GM21786 (cell line): ENCODE measurements at regions not wholly inside any gene's neighbourhood (a gene's known extent, or its start where the extent isn't known, plus 50 kb on each side); places are given as distances from the start of the nearest gene placed in this dataset.

Experiments
- ATAC-seq: cut with Tn5 transposase; IDR thresholded peaks from one replicate; pipeline ENCODE4 v1.9.1; 2021; ENCODE audit not compliant: unreplicated experiment

DNA sequence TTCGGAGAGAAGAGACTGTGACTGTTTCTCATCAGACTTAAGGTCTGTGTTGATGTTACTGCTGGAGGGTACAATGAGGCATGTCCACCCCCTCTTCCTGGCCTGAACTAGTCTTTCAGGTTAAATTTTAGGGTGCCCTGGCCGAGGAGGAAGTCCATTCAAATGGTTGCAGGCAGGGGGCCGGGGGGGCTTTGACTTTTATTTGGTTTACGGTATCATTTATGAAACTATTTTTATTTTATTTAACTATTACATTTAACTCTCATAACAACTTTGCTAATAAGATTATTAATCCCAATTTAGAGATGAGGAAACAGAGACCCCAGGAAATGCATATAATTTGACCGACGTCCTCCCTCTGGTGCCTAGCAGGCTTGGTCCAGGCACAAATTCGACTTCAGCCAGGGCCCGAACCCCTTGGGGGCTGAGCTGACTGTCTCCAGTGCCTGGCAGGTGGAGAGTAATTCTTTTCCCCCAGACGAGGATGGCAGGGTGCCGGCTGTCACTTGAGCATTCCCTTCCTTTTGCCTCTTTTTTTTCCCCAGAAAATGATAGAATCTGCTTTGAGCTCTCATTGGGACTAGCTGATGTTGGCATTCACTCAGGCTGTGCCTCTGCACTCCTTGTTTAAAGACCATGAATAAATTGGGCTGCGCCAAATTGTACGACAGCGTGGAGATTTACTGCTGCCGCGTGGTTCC lies 255.3 kb upstream of the SALL3 start:
- ATAC-seq, result no peak

DNA sequence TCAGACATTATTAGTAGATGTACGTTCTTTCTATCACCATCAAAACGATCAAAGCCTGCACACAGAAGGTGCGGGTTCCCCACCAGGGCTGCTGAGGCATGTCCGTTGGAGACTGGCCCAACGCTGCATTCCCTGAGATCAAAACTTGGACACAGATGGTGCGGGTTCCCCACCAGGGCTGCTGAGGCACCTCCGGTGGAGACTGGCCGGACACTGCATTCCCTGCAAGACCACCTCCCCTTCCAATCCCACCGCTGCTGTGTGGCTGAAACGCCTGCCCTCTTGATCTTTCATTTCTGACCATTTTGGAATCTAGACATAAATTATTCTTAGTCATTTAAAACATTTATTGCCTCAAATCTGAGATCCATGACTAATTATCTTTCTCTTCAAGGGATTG lies 254.2 kb upstream of the SALL3 start:
- no peak for ATAC-seq

DNA sequence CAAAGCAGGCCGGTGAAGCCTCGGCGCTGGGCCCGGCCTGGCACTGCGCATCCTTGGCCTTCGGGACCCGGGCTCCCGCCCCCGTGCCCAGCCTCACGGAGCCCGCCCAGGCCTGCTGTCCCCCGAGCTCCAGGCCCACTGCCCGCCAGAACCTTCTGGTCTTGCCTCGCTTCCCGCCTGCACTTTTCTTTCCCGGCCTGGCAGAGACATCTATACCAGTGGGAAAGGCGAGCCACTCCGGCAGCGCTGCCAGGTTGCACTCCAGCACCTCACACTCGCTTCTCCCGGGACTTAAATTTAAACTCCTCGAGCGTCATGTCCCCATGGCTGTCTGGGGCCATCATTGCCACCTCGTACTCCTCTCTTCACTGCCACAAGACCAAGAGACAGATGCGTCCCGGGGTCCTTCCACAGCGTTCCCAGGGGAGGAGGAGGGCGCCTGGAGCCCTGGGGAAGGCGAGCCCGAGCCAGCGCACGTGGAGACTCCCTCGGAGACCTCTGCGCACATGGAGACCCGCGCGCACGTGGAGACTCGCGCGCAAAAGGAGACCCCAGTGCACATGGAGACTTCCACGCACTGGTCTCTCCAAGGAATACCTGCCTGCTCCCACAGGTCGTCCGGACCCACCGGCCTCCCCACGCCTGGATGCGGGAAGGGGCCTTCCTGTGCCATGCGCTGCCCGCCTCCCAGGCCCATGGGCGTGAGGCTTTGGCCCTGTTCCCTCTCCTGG lies 253.1 kb upstream of the SALL3 start:
- ATAC-seq, result no peak

DNA sequence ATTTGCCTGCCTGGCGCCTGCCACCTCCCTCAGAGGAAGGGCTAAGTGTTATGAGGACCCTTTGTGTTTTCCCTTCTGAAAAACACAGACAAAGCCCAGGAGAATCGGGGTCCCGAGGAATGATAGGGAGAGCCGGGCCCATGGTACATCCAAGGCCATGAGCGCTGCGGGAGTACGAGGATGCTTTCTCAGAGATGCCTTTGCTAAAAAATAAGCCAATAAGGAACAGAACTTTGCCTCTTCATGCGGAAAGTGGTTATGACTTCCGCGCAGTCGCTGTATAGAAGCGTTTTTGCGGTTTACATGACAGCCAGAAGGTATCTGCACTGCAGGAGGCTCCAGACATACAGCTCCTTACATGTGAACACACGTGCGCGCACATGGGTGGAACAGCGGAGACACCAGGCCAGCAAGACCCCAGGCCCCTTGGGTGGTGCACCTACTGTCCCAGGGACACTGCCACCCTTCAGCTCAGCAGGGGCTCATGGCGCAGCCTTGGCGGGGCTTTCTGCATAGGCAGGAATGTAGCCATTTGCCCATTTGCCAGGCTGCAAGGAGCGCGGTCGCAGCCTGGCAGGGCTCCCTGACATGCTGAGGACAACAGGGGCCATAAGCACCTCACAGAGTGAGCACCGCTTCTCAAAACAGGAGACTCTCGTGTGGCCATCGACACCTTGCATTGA lies 252.4 kb upstream of the SALL3 start:
- no peak for ATAC-seq

DNA sequence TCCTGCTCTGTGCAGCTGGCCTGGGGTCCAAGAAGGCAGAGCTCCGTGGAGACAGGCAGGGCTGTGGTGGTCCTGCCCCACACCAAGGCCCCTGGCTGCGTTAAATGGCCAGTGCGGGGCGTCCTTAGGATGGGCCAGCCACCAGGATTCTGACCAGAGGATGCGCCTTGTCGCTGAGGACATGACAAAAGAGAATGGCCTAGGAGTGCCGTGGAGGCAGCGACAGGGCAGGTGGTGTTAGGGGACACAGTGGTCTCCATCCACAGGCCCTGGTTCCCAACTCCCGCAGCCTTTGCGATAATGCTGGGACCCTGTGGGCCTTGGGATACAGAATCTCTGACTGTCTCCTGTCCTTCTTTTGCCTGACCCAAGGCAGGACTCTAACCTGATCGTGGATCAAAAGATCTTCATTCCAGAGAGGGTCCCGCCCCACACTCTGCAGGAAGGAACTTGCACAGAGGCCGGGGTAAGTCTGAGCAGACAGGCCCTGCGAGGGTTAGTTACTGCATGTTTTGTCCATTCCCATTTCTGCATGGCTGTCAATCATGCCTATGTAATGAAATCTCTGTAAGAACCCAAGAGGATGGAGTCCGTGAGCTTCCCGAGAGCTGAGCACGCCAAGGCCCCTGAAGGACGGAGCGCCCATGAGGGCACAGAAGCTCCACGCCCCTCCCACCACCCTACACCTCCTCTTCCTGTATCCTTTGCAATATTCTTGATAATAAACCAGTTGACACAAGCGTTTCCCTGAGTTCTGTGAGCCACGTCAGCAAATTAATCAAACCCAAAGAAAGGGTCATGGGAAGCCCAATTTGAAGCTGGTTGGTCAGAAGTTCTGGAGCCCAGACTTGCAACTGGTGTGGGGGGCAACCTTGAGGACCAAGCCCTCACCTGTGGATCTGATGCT lies 251.5 kb upstream of the SALL3 start:
- ATAC-seq, result no peak

DNA sequence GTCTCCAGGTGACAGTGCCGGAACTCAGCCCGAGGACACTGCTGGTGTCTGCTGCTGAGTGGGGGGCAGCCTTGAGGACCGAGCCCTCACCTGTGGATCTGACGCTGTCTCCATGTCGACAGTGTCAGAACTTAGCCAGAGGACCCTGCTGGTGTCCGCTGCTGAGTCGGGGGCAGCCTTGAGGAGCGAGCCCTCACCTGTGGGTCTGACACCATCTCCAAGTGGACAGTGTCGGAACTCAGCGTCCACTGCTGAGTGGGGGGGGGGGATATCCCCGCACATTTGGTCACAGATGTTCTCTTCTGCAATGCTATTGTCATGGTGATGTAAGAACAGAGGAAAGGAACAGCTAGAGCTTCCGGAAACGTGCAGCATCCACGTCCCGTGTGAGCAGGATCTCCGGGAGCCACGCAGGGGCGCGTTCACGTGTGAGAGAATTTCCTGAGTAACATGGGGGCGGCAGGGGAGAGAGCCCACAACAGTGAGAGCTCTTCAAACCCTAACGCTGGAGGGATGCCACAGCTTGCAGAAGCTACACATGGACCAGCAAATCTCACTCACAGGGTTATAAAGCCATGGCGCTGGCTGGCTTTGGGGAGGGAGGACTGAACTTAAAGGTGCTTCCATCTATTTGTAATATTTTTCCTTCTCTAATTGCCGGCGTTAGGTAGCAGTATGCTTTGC lies 250.7 kb upstream of the SALL3 start:
- ATAC-seq, result no peak

DNA sequence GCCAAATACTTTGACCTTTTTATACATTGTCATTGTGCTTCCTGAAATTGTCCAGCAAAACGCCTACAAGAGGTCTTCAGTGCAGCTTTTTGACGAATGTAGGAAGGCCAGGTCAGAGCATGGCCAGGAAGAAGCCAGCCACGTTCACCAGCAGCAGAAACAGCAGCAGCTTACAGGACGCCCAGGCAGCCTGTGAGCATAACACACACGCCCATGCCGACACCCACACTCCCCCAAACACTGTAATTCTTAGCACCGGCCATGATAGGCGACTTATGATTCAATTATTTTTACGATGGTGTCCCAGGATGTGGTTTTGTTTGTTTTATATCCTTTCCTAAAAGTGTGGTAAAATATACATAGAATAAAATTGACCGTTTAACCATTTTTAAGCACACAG lies 249.1 kb upstream of the SALL3 start:
- no peak for ATAC-seq

DNA sequence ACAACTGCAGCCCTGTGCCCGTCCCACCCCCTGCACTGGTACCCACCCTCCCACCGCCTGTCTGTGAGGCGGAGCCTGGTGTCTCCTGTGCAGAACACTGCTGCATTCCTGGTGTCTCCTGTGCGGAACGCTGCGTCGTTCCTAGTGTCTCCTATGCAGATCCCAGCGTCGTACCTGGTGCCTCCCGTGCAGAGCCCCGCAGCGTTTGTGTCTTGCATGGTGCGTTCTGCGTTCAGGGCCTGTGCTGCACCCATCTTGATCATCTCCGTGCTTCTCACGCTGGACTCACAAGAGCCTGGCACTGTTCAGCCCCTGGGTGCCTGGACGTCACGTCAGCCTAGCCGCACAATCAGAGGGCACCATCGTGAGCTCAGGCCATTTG lies 248.6 kb upstream of the SALL3 start:
- ATAC-seq, result no peak

DNA sequence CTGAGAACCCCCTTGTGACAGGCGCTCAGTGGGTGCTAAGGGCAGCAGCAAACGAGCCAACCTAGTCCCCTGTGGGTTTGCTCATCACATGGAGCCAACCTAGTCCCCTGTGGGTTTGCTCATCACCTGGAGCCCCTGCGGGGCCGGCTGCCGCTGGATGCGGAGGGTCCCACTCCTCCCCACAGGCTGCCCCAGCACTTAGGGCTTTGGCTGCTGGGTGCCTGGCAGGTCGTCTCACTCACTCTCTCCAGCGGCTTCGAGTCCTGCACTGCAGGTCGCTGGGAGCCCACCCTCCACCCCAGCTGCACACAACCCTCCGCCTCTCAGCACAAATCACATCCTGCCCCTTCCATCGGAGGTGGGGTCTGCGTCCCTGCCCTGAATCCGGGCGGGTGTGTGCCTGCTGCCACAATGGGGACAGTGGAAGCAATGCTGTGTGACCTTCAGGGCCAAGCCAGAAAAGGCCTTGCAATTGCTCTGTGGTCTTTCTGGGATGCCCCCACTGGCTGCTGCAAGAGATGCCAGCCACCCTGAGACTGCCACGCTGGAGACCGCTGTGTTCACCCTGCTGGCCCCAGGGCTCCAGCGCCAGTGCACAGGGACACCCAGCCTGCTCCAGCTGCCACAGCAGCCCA lies 248.1 kb upstream of the SALL3 start:
- no peak for ATAC-seq

DNA sequence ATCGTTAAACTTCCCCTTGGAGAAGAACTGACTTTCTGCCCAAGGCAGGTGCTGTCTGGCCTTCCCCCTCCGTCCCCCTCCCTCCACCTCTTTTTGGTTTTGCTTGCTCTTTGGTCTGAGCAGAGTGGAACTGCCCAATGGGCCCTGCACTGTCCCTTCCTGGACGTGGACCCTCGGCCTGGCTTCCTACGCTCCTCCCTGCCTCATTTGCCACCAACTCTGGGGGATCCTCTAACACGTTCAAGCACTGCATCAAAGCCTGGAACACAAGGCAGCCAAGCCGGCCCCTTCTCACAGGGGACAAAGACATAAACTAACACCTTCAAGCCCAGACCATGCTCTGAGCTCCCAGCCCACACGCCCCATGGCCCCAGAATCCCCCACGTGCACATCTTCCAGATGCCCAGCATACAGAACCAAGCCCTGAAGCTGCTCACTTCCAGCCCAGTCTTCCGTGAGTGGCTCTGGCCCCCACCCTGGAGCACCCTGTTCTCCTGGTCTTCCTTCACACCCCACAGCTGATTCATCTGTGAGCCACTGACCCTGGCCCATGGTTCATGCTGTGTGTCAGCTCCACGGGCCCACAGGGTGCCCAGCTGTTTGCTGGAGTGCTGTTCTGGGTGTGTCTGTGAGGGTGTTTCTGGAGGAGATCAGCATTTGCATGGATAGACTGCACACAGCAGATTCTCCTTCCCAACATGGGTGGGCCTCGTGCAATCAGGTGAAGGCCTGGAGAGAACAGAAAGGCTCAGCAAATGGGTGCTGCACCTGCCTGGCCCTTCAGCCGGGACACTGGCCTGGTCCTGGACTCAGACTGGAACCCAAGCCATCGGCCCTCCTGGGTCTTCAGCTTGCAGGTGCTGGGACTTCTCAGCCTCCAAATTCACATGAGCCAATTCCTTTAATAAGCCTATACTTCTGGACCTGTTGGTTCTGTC lies 247.1 kb upstream of the SALL3 start:
- no peak for ATAC-seq

DNA sequence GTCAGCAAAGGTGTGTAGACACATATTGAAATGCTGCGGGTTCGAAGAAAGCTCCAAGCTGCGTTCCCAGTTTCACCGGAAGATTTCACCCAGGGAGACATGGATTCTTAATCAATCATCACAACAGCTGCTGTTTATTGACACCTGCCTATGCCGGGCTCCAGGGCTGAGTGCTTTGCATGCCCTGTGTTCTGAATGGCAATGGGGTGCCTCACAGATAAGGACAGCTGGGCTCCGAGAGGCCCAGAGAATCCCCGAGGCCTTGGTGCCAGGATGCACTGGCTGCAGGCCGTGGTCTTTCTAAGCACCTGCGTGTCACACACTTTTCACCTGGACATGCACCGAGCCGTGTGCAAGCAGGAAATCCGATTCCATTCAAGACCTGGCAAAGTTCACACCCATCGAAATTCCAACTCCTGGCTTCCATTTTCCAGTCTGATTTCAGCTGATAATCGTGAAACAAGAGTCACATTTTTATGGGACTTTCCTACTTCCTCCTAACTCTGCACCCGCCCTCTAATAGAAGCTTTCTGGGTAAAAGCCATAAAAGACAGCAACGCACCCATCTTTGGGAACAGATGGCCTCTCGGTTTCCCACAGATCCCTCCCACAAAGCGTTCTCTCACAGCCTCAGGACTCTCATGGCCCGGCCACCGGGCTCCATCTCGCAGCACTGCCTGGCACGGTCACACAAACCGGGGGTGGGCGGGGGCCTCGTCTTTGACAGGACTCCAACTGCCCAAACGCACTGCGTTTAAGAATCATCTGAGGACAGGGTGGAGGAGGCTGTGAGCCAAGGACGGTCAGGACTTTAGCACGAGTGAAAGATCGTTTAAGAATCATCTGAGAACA lies 245.6 kb upstream of the SALL3 start:
- no peak for ATAC-seq

DNA sequence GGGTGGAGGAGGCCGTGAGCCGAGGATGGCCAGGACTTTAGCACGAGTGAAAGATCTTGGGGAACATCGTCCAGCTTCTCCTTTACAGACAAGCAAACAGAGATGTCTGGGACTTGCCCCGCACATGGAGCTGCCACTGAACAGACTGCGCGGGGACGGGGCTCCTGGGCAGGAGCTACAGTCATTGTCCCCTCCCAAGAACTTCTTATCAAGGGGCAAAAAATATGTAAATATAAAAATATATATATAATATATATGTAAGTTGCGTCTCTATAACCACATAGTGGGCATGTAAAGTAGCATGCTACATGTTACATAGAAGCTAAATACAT lies 245.0 kb upstream of the SALL3 start:
- ATAC-seq, result no peak

DNA sequence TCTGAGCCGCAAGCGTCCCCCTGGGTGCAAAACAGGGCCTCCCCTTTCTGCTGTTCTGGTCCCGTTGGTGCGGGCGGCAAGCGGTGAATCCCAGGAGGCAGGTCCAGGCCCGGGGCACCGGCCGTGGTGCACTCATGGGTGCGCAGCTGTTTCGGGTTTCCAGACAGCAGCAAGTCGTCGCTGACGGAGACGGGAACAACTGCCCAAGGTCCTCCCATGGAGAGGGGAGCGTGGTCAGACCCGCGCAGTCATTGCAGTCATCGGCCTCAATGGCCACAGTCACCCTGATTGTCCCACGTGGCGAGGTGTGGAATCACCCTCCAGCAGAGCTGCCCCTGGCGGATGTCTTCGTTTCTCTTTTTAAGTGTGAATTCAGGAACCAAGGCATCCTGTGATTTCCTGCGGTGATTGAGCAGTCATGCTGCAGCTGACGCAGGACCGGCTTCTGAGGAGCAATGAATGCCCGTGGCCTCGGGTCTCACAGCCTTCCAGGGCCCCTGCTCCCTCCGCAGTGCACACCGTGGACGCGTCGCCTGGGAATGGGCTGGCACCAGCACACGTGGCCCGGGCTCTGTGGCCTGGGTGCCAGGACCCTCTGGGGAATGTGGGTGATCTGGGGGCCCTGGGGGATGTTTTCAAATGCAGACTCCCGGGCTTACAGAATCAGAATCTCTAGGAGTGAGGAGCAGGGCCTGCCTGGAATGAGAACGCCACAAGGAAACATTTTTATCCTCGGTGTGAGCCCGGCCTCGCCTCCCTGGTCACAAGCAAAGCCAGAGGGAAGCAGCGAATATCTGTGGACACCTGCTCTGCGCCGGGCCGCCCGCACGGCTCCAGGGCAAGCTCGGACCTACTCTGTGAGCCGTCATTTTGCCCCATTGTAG lies 244.2 kb upstream of the SALL3 start:
- ATAC-seq, result no peak

DNA sequence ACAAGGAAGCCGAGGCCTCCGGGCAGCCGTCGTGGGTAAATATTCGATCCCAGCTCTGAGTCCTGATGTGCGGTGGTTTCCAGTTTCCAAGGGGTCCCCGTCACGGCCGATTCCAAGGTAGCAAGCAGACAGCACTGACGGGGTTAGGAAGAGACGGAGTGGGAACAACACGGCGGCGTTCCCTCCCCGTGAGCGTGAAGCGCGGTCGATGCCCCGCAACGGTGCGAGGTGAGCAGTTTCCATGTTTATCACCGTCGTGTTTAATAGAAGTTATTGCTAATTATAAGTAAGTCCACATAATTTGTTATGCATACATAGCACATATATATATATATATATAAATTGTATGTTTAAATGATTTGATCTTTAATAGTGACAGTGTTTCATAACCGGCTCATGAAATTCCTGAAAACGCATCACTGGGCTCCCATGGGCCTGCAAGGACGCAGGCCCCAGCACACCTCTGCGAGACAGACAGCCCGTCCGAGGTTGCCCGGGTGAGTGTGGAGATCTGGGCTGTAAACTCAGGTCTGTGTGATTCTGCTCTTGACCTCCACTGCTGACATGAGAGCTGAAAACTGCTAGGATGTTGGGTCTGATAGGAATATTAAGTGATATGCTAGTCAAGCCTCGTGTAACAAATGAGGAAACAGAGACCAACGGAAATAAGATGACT lies 243.5 kb upstream of the SALL3 start:
- ATAC-seq, result no peak

DNA sequence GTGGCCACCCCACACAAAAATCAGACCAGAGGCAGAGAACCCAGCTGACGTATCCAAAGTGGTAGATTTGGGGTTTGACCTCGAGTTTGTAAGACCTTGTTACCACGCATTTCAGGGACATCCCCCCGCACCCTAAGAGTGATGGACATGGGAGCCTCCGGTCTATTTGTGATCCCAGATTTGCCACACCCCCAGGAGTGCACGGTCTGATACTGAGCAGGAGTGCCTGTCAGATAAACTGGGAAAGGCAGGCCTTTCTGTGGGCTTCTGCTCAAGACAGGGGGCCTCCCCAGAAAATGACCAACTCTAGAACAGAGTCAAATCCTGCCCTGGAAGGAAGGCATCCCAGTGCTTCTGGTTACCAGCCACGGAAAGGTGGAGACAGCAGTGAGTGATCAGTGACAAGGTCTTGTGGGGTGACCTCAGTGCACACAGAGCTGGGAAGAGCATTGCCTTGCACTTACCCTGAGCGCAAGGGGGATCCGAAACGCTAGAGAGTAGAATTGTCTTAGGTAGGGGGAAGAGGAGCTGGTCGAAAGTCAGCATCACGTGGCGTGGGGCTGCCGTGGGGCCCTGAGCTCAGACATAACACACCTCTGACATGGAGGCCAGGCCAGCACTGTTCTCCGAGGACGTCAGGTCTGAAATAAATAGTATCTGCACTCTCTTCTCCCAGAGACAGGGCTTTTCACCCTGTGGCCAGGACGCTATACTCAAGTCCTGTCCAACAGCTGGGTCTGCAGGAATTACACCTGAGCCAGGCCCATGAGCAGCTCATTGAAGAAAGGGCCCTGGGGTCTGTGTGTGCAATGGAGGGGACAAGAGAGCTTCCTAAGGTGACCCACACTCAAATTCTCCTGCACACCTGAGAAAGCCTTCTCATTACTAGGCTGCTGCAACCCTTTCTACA lies 242.4 kb upstream of the SALL3 start:
- ATAC-seq, result no peak
